ENCODE measurements at regions not wholly inside any gene's neighbourhood (a gene's known extent, or its start where the extent isn't known, plus 50 kb on each side); places are given as distances from the start of the nearest gene placed in this dataset.

DNA sequence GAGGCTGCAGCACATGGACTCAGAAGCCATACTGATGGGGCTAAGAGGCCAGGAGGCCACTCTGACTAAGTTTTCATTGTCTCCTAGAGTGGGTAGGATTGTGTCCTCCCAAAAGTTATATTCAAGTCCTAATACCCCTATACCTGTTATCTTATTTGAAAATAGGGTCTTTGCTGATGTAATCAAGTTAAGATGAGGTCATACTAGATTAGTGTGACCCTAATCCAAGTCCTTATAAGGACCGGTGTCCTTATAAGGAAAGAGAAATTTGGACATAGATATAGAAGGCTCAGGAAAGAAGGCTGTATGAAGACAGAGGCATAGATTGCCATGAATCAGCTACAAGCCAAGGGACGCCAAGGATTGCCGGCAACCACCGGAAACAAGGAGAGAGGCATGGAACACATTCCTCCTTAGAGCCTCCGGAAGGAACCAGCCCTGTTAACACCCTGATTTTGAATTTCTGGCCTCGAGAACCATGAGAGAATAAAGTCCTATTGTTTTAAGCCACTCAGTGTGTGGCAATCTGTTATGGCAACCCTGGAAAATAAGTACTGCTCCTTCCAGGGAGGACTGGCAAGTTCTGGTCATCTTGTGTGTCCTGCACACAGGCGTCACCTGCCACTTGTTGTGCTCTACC lies 157.0 kb downstream of the EMX2 start:
- DNase-seq (ENCODE audit: extremely low read depth, low read depth): no peak

DNA sequence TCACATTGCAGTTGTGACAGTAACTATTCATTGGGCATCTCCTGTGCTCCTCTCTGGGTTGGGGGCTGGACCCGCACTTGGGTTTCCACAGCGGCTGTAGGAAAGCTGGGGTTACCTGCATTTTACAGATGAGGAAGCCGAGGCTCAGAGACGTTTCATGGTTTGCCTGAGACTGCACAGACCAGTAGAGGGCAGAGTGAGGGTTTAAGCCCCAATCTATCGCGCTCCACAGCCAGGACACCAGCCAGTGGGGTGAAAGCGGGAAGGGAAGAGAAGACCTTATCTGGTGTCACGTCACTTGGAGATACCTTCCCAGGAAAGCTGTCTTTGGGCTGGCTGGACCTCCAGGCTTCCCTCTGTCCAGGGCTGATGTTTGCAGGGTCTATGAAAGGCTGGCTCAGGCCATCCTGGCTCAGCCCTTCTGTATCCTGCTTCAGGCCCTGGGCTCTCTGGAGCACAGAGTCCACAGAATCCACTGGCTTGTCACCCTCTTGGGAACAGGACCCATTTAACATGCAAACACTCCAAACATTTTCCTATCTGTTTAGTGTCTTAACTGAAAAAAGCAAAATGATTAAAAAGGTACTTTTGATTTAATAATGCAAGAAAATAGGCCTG lies 167.7 kb downstream of the EMX2 start:
- DNase-seq (ENCODE audit: extremely low read depth, low read depth): no peak

DNA sequence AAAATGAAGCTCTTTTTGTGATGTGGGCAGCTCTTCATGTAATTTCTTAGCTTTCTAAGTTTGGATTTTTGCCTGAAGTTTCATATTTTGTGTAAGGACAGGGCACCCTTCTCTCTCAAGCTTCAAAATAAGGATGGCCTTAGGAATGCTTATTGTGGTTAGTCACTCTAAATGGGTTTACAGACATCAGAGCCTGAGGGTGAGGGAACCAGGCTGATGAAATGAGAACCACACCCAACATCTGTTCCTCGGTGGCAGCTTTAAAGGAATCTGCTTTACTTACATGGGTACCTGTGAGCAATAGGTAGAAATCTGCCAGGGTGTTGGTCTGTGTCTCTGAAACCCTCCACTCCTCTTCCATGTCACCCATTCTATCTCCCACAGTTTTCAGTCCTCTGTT lies 174.3 kb downstream of the EMX2 start:
- no peak for DNase-seq (ENCODE audit: extremely low read depth, low read depth)

DNA sequence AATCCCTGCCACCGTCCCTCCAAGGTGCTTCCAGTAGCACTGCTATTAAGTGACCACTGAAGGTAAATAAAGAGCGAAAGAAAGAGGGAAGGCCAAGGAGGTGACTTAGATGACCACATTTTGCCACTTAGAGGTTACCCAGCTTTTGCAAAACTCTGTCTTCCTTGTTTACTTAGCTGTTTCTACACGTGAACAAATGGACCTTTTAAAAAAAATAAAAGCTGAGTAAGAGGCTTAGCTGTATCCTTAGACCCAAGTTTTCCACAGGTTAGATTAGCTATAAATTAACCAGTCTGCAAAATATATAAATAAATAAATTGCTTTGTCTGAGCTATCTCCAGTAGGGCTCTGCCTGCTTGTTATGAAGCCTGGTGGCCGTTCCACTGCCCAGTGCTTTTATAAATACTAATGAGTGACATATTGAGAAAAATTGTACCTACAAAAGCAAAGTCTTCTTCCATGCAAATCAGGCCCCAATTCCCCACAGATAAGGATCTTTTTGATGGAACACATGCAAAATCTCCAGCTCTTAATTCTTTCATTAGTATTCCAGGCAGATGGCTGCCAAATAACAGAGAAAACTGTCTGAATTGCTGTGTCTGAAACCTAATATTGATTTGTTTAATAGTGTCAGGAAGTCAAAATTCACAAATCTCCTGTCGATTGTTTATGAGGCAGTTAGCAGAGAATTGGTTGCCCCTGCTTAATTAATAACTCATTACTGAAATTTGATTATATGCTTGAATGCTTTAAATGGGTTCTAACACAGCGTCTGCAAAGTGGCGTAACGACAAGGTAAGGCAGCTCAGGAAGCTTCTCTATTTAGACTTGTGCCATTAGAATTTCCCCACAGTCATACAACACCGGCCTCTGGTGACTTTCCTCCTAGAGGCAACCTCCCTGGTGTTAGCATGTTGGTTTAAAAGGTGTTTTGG lies 176.7 kb downstream of the EMX2 start:
- DNase-seq (ENCODE audit: extremely low read depth, low read depth): no peak

DNA sequence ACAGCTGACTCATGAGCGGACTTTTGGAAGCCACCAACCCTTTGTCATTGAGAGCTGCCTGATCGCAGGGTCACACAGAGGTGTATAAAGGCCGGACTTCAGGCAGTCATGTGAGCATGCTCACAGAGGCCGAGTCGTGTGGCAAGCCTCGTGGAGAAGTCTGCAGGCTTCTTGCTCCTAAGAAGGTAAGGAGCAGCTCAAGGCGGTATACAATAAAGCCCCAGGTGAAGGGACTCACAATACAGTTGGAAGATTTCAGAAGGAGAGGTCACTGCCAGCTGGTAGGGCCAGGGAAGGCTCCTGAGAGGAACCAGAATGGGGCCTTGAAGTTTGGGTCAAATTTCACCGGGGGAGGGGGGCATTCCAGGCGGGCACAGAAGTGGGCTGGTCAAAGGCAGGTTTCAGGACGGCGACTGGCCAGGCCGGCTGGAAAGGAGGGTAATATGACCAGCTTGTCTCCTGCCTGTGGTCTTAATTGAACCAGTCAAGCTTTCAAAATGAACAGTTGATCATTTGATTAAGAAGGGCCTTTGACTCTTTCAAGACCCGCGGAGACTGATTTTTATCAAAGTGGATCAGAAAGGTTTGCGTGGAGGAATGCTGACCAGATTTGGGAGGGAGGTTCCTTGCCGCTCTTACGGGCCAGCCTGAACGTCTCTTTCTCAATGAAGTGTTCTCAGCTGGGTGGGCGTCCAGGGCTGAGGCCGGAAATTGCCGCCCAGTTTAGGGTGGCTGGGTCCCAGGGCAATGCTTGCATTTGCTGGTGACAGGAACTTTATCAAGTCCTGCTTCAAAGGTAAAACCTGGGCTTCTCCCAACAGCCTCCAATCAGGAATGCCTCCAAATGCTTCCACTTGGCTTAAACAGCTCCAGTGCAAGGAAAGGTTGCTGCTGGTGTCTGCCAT lies 178.6 kb downstream of the EMX2 start:
- DNase-seq (ENCODE audit: extremely low read depth, low read depth): no peak

GRCh38 chr10:117721873-117722272 lies 179.3 kb downstream of the EMX2 start:
- DNase-seq (ENCODE audit: extremely low read depth, low read depth): no peak

- DNase-seq (ENCODE audit: extremely low read depth, low read depth): no peak
Measured at GRCh38 chr10:117723343-117723742, 180.8 kb downstream of the EMX2 start.

DNA sequence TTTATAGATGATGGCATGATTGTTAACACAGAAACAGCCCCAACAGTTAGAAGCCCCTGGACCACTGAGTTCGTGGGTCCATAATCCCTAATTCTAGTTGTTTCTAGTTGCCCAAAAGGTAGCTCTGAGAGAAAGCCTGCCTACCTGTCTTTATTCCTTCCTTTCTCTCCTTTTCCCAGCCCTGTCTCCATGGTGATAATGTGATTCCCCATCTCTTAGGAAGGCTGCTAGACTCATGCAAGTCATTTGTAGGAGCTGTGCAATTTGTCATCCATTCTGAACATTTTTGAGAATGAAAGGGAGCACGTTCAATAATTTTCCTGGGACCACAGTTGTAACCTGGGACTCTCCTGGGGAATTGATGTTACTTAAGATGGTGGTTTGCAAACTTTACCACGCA lies 183.4 kb downstream of the EMX2 start:
- no peak for DNase-seq (ENCODE audit: extremely low read depth, low read depth)

DNA sequence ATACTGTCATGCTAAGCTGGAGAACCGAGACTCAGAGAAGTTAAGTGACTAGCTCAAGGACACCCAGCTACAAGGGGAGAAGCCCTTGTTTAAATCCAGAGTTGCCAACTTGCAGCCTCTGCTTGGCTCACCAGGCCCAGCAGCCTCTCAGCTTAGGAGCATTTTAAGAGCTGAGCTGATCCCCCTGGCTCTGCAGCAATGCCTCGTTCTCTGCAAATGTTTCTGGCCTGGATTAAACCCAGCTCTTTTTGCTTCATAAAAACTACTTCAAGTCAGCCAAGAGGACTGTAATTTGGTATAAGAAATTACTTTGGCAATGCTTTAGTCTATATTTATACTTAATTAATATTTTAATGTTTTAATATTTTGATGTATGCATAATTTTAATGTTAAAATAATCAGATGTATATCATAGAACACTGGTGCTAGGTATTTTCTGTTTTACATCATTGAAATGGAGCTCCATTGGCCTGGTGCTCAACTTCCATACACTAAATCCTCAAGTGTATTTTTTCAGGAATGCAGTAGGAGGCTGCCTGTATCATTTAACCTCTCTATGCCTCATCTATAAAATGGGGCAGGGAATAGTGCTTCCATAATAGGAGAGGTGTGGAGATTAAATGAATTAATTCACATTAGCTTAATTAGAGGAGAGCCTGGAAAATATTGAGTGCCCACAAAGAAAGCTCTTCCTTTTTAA lies 184.2 kb downstream of the EMX2 start:
- DNase-seq (ENCODE audit: extremely low read depth, low read depth): no peak

- DNase-seq (ENCODE audit: extremely low read depth, low read depth): no peak
Measured at GRCh38 chr10:117727421-117727820, 184.9 kb downstream of the EMX2 start.

DNA sequence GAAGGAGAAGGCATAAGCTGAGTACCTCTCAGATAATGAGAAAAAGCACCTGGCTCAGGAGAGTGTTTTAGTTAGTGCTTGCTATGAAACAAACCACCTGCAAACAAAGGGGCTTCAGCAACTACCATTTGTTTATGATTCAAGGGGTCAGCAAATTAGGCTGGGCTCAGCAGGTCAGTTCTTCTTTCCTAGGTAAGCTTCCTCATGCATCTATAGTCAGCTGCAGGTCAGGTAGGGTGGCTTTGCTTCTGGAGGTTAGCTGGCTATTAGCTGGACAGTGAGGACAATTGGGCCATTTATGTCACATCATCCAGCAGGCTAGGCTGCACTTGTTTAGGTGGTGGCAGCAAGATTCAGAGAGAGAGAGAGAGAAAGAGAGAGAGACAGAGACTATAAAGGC lies 185.5 kb downstream of the EMX2 start:
- DNase-seq (ENCODE audit: extremely low read depth, low read depth): no peak

GRCh38 chr10:117729156-117729555 lies 186.6 kb downstream of the EMX2 start:
- no peak for DNase-seq (ENCODE audit: extremely low read depth, low read depth)

DNA sequence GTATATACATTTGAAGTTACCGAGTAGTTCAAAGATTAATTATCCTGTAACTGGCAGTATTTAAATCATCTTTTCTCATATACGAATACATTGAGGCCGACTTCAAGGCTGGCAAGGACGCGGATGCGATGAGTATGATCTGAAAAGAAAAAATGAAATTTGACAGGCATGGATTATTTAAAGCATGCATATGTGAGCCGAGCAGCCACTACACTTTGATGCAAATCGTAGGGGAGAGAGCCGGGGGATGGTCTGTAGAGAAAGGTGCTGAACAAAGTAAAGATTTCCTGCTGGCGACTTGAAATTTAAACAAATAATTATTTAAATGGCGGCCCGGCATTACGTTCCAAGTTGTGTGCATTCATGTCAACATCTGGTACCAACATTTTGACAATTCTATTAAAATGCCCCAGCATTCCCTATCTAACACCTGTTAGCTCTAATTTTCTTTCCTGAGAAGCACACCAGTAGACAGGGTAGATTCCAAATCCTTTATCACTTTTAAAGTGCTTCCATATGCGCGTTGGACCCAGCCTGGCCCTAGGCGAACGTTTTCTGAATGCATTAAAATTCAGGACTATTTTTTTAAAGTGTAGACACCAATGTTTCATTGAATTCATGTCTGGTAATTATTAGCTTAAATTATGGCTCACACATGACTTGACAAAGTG lies 188.7 kb downstream of the EMX2 start:
- DNase-seq (ENCODE audit: extremely low read depth, low read depth): no peak

DNA sequence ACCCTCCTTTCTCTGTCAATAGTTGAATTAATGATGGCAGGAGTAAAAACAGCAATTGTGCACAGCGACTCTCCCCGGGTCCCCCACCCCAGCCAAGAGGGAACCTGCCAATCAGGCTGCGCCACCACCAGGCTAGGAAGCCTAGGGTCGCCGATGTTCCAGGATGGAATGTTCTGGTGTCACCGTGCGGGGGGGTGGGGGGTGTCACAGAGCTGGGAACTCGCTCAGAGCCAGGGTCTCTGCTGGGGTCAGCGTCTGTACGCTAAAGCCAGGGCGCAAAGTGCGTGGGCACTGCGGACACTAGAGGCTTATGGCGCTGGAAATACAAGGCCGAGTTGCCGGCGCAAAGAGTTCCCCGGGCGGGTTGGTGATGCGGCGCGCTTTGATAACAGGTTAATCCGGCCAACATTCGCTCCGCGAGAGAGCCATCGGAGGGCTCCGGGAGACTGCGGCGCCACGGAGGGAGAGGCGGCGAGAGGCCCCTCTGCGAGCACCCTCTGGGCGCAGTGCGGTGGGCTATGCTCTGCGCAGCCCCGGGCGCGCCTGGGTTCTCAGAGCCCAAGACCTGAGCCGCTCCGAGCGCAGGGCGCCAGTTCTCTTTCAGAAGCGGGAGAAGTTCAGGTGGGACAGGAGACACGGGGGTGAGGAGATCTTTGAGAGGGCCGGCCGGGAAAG lies 192.3 kb downstream of the EMX2 start:
- DNase-seq (ENCODE audit: extremely low read depth, low read depth): no peak

GRCh38 chr10:117736655-117737054 lies 194.1 kb downstream of the EMX2 start:
- DNase-seq (ENCODE audit: extremely low read depth, low read depth): no peak

DNA sequence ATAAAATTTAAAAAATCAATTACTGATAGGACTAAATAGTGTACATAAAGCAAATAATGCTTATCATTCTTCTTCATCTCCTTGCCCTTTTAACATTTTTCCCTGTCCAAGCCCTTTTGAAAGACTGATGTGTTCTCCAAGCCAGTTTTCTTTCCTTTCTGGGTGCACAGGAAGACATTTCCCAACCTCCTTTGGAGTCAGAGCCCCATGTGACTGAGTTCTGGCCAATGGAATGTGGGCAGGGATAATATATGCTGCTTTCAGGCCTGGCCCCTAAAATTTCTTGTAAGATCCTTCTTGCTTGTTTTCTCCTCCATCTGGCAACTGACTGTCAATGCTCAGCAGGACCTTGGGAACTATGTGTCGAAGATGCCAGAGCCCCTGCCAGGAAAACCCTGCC lies 197.5 kb downstream of the EMX2 start:
- DNase-seq (ENCODE audit: extremely low read depth, low read depth): no peak

GRCh38 chr10:117740691-117741222 lies 198.2 kb downstream of the EMX2 start:
- DNase-seq (ENCODE audit: extremely low read depth, low read depth): no peak

- no peak for DNase-seq (ENCODE audit: extremely low read depth, low read depth)
Measured at GRCh38 chr10:117741524-117741923, 199.0 kb downstream of the EMX2 start.

GRCh38 chr10:117743509-117743908 lies 201.0 kb downstream of the EMX2 start:
- no peak for DNase-seq (ENCODE audit: extremely low read depth, low read depth)

Measured in NCI-H460 (cell line).